Trophoblast cell (in vitro differentiated cells and primary cell): ENCODE measurements at regions not wholly inside any gene's neighbourhood (a gene's known extent, or its start where the extent isn't known, plus 50 kb on each side); places are given as distances from the start of the nearest gene placed in this dataset.

Experiments
- DNase-seq, 2 donors: peaks; one replicate each; pipeline ENCODE4 v3.0.0-alpha.2; 2016
- H2AFZ ChIP-seq: 2 replicates; pipeline ENCODE4 v1.6.1; 2013; ENCODE audit warnings: low read length, moderate library complexity, mild to moderate bottlenecking; ENCODE audit not compliant: insufficient read depth, poor library complexity
- H2AK5ac ChIP-seq: 2 replicates; pipeline ENCODE4 v1.6.1; 2013; ENCODE audit warnings: mild to moderate bottlenecking, low read length
- H2BK120ac ChIP-seq: 2 replicates; pipeline ENCODE4 v1.6.1; 2013; ENCODE audit warnings: low read length, mild to moderate bottlenecking, moderate library complexity; ENCODE audit not compliant: insufficient read depth, poor library complexity
- H2BK12ac ChIP-seq: 2 replicates; pipeline ENCODE4 v1.6.1; 2013; ENCODE audit warnings: mild to moderate bottlenecking, low read length, moderate library complexity
- H2BK5ac ChIP-seq: 2 replicates; pipeline ENCODE4 v1.6.1; 2013; ENCODE audit warnings: low read length, low read depth, moderate library complexity, mild to moderate bottlenecking; ENCODE audit not compliant: poor library complexity
- H3K14ac ChIP-seq: 2 replicates; pipeline ENCODE4 v1.6.1; 2013; ENCODE audit warnings: mild to moderate bottlenecking, low read length
- H3K18ac ChIP-seq: 2 replicates; pipeline ENCODE4 v1.6.1; 2013; ENCODE audit warnings: mild to moderate bottlenecking, low read length
- H3K23ac ChIP-seq: 2 replicates; pipeline ENCODE4 v1.6.1; 2013; ENCODE audit warnings: low read length
- H3K27ac ChIP-seq: 2 replicates; pipeline ENCODE4 v1.5.1; 2013; ENCODE audit warnings: low read depth, mild to moderate bottlenecking, inconsistent platforms, low read length, moderate library complexity
- H3K27me3 ChIP-seq: 2 replicates; pipeline ENCODE4 v1.6.1; 2013; ENCODE audit warnings: inconsistent platforms, mild to moderate bottlenecking, low read length, moderate library complexity; ENCODE audit not compliant: insufficient read depth
- H3K36me3 ChIP-seq, 2 experiments: 1 replicate in 1 of 2; 2 replicates in 1 of 2; pipeline ENCODE4 v1.6.1; 2013; ENCODE audit warnings: low read length in 2 of 2, mild to moderate bottlenecking in 2 of 2, moderate library complexity in 1 of 2; ENCODE audit not compliant: insufficient read depth in 2 of 2, control insufficient read depth in 1 of 2
- H3K4ac ChIP-seq: 2 replicates; pipeline ENCODE4 v1.6.1; 2013; ENCODE audit warnings: low read depth, mild to moderate bottlenecking, low read length, moderate library complexity
- H3K4me1 ChIP-seq, 2 experiments: 1 replicate in 1 of 2; 2 replicates in 1 of 2; pipeline ENCODE4 v1.6.1; 2013; ENCODE audit warnings: low read length in 2 of 2, mild to moderate bottlenecking in 2 of 2, moderate library complexity in 1 of 2; ENCODE audit not compliant: insufficient read depth in 2 of 2, control insufficient read depth in 1 of 2
- H3K4me2 ChIP-seq: 2 replicates; pipeline ENCODE4 v1.6.1; 2013; ENCODE audit warnings: inconsistent platforms, mild to moderate bottlenecking, low read length, moderate library complexity
- H3K4me3 ChIP-seq: 2 replicates; pipeline ENCODE4 v1.5.1; 2013; ENCODE audit warnings: mild to moderate bottlenecking, low read depth, low read length, inconsistent platforms
- H3K79me1 ChIP-seq: one replicate; pipeline ENCODE4 v1.6.1; 2013; ENCODE audit warnings: low read length
- H3K79me2 ChIP-seq: 2 replicates; pipeline ENCODE4 v1.6.1; 2013; ENCODE audit warnings: low read length, mild to moderate bottlenecking; ENCODE audit not compliant: control insufficient read depth, insufficient read depth, poor library complexity
- H3K9ac ChIP-seq: 2 replicates; pipeline ENCODE4 v1.6.1; 2013; ENCODE audit warnings: mild to moderate bottlenecking, low read length
- H3K9me3 ChIP-seq: 2 replicates; pipeline ENCODE4 v1.6.1; 2013; ENCODE audit warnings: low read depth, mild to moderate bottlenecking, control low read depth, inconsistent platforms, low read length; ENCODE audit not compliant: insufficient read depth
- H4K12ac ChIP-seq: 2 replicates; pipeline ENCODE4 v1.6.1; 2013; ENCODE audit warnings: low read depth, mild to moderate bottlenecking, low read length, moderate library complexity
- H4K8ac ChIP-seq: 2 replicates; pipeline ENCODE4 v1.6.1; 2013; ENCODE audit warnings: low read depth, mild to moderate bottlenecking, low read length, moderate library complexity
- H4K91ac ChIP-seq: one replicate; pipeline ENCODE4 v1.6.1; 2013; ENCODE audit warnings: low read depth, mild to moderate bottlenecking, low read length, moderate library complexity
- WGBS: extraction: QIAGEN DNeasy Blood & Tissue Kit; methylation state at CpG from one replicate; pipeline ENCODE4 v1.1.7; 2013; ENCODE audit warnings: missing lambda C conversion rate; ENCODE audit not compliant: insufficient read length, insufficient coverage; ENCODE audit errors: extremely low coverage; 5-methylcytosine and 5-hydroxymethylcytosine counted together

DNA sequence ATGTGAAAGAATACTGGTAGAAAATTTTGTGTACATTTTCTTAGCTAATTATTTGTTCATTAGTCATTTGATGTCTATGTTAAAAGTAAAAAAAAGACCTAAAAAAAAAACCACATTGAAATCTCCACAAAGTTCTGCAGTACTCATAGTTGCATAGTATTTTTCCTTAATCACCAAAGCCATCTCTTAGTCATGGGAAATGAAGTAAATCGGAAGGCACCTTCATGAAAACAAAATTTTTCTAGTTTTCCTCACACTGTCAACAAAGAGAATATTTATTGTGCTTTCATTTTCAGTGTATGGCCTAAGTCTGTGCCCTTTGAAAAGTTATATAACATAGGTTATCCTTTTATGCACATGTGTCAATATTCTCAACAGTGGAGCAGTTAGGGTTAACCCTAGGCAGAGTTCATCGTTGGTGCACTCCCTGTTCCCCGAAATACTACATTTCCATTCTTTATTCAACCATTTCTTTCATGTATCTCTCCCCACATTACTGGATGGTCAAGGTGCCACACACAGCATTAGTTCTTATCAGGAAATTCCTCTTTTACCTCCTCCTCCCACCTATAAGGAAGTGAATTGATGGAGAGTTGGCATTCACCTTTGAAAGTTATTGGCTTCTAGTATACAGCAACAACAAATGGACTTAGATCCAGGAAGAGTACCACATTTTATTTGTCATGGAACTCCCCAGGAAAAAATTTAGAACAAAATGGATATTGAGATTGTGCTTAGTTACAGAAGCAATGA lies 93.1 kb downstream of the NUDT12 start:
- H3K9ac ChIP-seq = no peak overlapping the region
- no peaks in the 10 kb centered on the region for H3K36me3 ChIP-seq
- no peak overlapping the region for H2BK12ac ChIP-seq
- H2AK5ac ChIP-seq = no peak overlapping the region
- no peak overlapping the region for H3K4me2 ChIP-seq
- no peaks in the 10 kb centered on the region for H3K79me2 ChIP-seq
- H4K8ac ChIP-seq = no peak overlapping the region
- no peak overlapping the region for H4K91ac ChIP-seq
- DNase-seq = peak in 1 of 2 donors; percentile 69
- no peak overlapping the region for H2AFZ ChIP-seq
- H3K4ac ChIP-seq = no peak overlapping the region
- peaks cover 14% of the 10 kb centered on the region for H3K79me1 ChIP-seq
- H3K23ac ChIP-seq = no peak overlapping the region
- no peak overlapping the region for H3K14ac ChIP-seq
- H2BK5ac ChIP-seq = no peak overlapping the region
- no peak overlapping the region for H3K27ac ChIP-seq
- WGBS = no CpG with 5 or more reads among the region's 3 CpGs
- H3K27me3 ChIP-seq = no peaks in the 10 kb centered on the region
- H4K12ac ChIP-seq = no peak overlapping the region
- no peak overlapping the region for H3K18ac ChIP-seq
- no peaks in the 10 kb centered on the region for H3K9me3 ChIP-seq
- no peak overlapping the region for H3K4me3 ChIP-seq
- H2BK120ac ChIP-seq = peak overlapping the region; percentile 24
- H3K4me1 ChIP-seq = peaks cover 4 to 5% of the 10 kb centered on the region in 2 experiments

GRCh38 chr5:103467831-103468230 lies 94.8 kb downstream of the NUDT12 start:
- Histone ChIP-seq H3K4ac (no peak overlapping the region), H2BK12ac (no peak overlapping the region), H3K79me2 (no peaks in the 10 kb centered on the region), H4K91ac (no peak overlapping the region), H3K23ac (no peak overlapping the region), H3K14ac (no peak overlapping the region), H3K18ac (no peak overlapping the region), H3K4me1 (peaks cover 3 to 6% of the 10 kb centered on the region in 2 experiments), H3K9ac (no peak overlapping the region), H4K8ac (no peak overlapping the region), H3K4me3 (no peak overlapping the region), H2AFZ (no peak overlapping the region), H3K79me1 (peaks cover 20% of the 10 kb centered on the region), H2BK5ac (no peak overlapping the region), H3K4me2 (no peak overlapping the region), H4K12ac (no peak overlapping the region), H3K27me3 (no peaks in the 10 kb centered on the region), H3K27ac (no peak overlapping the region), H3K36me3 (no peaks in the 10 kb centered on the region), H2AK5ac (no peak overlapping the region), H3K9me3 (no peaks in the 10 kb centered on the region), H2BK120ac (no peak overlapping the region)
- WGBS = 100% methylated on average over 1 of the region's 3 CpGs
- peak in 1 of 2 donors; percentile 55 for DNase-seq

GRCh38 chr5:103466495-103466894 lies 96.1 kb downstream of the NUDT12 start:
- Histone ChIP-seq H3K4me3 (no peak overlapping the region), H3K14ac (no peak overlapping the region), H4K12ac (no peak overlapping the region), H3K36me3 (no peaks in the 10 kb centered on the region), H3K9me3 (no peaks in the 10 kb centered on the region), H3K18ac (no peak overlapping the region), H2BK12ac (no peak overlapping the region), H3K9ac (no peak overlapping the region), H2BK120ac (no peak overlapping the region), H4K8ac (no peak overlapping the region), H4K91ac (no peak overlapping the region), H3K4me2 (no peak overlapping the region), H2BK5ac (no peak overlapping the region), H3K23ac (no peak overlapping the region), H3K79me2 (peaks cover 2% of the 10 kb centered on the region), H2AK5ac (no peak overlapping the region), H3K27ac (no peak overlapping the region), H3K4ac (no peak overlapping the region), H3K4me1 (peaks cover 6 to 9% of the 10 kb centered on the region in 2 experiments), H3K27me3 (no peaks in the 10 kb centered on the region), H3K79me1 (peaks cover 27% of the 10 kb centered on the region), H2AFZ (no peak overlapping the region)
- no peak for DNase-seq

DNA sequence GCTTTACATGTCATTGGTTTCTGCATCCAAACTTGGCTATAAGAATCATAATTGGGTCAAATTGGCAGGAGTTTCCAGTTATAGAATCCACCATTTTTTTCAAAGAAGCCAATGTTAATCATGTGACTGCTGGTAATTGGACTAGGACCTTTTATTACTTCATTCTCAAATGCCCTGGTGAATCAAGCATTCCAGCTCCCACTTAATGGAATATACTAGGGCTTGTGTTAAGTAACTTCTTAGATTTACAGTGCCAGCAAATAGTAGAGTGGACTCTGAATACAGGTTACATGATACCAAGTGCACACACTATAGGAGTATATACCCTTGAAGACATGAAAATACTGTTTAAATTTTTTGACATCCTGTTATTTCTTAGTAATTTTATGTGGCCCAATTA lies 96.7 kb downstream of the NUDT12 start:
- no peak overlapping the region for H4K12ac ChIP-seq
- H2AFZ ChIP-seq = no peak overlapping the region
- no peak overlapping the region for H3K18ac ChIP-seq
- no peak overlapping the region for H4K91ac ChIP-seq
- peaks cover 2% of the 10 kb centered on the region for H3K79me2 ChIP-seq
- no peak overlapping the region for H4K8ac ChIP-seq
- H3K36me3 ChIP-seq = no peaks in the 10 kb centered on the region
- no peak overlapping the region for H3K27ac ChIP-seq
- H2BK120ac ChIP-seq = no peak overlapping the region
- DNase-seq = no peak
- H3K4ac ChIP-seq = no peak overlapping the region
- H2BK5ac ChIP-seq = no peak overlapping the region
- no peaks in the 10 kb centered on the region for H3K27me3 ChIP-seq
- no peak overlapping the region for H3K4me2 ChIP-seq
- H3K14ac ChIP-seq = no peak overlapping the region
- H2AK5ac ChIP-seq = no peak overlapping the region
- H2BK12ac ChIP-seq = no peak overlapping the region
- H3K9ac ChIP-seq = no peak overlapping the region
- H3K4me3 ChIP-seq = no peak overlapping the region
- H3K79me1 ChIP-seq = peaks cover 27% of the 10 kb centered on the region
- no peak overlapping the region for H3K23ac ChIP-seq
- H3K4me1 ChIP-seq = peaks cover 6 to 9% of the 10 kb centered on the region in 2 experiments
- no peaks in the 10 kb centered on the region for H3K9me3 ChIP-seq
